G401.6 (cell line): ENCODE measurements at regions not wholly inside any gene's neighbourhood (a gene's known extent, or its start where the extent isn't known, plus 50 kb on each side); places are given as distances from the start of the nearest gene placed in this dataset.

Experiments
- FAIRE-seq: peaks from 2 replicates; lab custom pipeline; 2012; peaks lifted over from hg19 to GRCh38; lab: Jason Lieb, UNC

DNA sequence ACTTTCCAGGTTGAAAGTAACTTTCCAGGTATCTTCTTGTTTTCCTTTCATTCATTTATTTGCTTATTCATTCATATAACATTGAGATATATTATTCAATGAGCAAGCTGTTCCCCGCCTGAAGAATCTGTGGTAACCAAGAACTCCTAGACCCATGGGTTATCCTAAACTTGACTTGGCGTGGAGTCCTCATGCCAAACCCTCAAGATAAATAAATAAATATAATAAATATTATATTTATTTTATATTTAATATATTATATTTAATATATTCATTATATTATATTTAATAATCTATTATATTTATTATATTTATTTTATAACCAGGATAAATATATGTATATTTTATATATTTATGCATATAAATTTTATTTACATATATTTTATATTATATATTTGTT lies 674.8 kb downstream of the SUCLG1 start:
- peak; percentile 98 for FAIRE-seq

DNA sequence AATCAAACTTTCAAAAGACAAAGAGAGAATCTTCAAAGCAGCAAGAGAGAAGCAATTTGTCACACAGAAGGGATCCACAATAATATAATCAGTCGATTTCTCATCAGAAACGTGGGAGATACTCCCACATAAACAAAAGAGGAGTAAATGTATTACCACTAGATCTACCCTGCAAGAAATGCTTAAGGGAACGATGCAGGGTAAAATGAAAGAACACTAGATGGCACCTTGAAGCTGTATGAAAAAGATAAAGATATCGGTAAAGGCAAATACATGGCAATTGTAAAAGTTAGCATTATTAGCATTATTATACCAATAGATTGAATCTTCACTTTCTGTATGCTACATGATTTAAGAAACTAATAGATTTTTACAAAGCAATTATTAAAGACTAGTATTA lies 677.0 kb downstream of the SUCLG1 start:
- no peak for FAIRE-seq

DNA sequence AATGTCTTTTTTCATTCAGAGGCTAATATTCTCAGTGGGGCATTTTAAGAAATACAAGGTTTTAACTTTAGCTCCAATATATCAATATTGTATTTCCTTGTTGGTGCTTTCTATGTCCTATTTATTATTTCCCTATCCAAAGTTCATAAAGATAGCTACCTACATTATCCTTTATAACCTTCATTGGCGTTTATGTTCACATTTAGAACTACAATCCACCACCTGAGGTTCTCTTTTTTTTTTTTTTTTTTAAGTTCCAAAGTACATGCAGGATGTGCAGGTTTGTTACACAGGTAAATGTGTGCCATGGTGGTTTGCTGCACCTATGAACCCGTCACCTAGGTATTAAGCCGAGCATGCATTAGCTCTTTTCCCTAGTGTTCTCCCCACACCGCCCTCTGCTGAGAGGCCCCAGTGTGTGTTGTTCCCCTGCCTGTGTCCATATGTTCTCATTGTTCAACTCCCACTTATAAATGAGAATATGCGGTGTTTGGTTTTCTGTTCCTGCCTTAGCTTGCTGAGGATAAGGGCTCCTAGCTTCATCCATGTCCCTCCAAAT lies 694.6 kb downstream of the SUCLG1 start:
- FAIRE-seq: no peak

DNA sequence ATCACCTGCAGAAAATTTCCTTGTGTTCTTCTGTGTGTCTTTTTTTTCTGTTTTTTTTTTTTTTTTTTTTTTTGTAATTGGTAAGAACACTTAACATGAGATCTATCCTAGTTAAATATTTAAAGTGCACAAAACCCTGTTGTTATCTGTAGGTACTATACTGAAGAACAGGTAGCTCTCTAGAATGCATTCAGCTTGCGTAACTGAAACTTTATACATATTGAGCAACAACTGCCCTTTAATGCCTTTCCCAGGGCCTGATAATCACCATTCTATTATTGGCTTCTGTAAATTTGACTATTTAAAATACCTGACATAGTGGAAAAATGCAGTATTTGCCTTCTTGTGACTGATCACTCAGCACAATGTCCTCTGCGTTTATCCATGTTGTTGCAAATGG lies 701.8 kb downstream of the SUCLG1 start:
- FAIRE-seq: no peak

DNA sequence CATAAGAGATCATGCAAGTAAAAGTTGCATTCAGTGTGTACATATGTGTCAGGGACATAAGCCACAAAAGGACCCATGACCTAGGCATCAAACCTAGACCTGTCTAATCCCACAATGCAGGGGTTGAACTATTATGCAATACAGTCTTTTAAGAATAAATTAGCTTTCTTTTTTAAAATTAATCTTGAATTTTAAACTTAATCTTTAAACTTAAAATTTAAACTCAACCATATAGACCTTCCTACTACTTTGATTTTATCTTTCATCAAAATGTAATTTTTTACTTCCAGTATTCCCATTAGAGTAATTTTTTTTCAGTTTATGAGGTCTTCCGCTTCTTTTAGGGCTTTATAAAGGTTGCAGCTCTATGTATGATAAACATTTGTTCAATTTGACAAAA lies 702.9 kb downstream of the SUCLG1 start:
- no peak for FAIRE-seq

DNA sequence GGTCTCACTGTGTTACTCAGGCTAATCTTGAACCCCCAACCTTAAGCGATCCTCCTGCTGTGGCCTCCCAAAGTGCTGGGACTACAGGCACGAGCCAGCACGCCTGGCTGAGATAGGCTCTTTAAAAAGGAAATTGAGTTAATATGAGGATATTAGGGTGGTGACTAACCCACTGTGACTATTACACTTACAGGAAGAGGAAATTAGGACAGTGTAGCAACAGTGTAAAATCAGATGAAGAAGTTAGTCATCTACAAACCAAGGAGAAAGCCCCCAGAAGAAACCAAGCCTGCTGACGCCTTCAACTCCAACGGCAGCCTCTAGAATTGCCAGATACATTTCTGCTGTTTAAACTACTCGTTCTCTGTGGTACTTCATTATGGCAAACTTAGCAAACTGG lies 711.9 kb downstream of the SUCLG1 start:
- FAIRE-seq: no peak

- no peak for FAIRE-seq
These were observed 714.2 kb downstream of the SUCLG1 start for GRCh38 chr2:83744855-83745254.

GRCh38 chr2:83742117-83742782 lies 716.8 kb downstream of the SUCLG1 start:
- FAIRE-seq: no peak

DNA sequence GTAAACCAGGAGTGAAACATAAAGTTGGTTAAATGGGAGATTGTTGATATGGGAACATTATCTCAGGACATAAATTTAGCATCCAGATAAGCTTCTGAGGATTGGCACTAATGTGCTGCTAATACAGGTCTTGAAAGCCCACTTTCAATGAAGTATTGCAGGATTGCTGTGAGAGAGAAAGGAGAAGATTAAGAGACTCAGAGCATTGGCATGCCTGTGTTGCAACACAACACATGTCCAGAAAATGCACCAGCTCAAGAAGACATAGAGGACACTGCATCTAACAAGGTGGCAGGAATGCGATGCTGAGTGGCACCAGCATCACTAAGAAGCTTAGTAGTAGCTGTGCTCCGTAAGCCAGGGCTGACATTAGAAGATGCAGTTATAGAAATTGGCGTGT lies 728.9 kb downstream of the SUCLG1 start:
- no peak for FAIRE-seq

DNA sequence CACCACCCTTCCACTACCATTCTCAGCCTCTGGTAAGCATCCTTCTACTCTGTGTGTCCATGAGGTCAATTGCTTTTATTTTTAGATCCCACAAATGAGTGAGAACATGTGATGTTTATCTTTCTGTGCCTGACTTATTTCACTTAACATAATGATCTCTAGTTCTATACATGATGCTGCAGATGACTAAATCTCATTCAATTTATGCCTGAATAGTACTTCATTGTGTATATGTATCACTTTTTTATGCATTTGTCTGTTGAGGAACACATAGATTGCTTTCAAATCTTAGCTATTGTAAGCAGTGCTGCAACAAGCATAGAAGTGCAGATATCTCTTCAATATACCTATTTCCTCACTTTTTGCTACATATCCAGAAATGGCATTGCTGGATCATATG lies 733.3 kb downstream of the SUCLG1 start:
- FAIRE-seq: no peak

DNA sequence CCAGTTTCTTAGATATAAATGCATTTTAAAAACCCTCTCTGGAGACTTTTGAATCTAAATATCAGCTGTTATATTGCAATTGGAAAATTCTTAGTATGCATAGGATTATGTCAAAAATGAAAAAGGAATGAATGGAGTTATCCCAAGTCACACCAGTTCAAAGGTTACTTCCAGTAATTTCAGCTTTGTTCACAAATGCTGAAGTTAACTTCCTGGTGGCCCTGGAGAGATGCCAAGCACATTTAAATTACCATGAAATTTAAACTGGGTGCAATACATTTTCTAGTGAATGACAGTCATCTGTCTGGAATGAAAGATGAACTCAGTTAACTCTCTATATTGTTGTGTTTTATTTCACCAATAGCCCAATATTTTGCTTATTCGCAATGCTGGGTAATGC lies 753.9 kb downstream of the SUCLG1 start:
- FAIRE-seq: no peak

GRCh38 chr2:83703598-83703997 lies 755.5 kb downstream of the SUCLG1 start:
- no peak for FAIRE-seq

- FAIRE-seq: no peak
These were observed 762.2 kb downstream of the SUCLG1 start for GRCh38 chr2:83696838-83697237.

DNA sequence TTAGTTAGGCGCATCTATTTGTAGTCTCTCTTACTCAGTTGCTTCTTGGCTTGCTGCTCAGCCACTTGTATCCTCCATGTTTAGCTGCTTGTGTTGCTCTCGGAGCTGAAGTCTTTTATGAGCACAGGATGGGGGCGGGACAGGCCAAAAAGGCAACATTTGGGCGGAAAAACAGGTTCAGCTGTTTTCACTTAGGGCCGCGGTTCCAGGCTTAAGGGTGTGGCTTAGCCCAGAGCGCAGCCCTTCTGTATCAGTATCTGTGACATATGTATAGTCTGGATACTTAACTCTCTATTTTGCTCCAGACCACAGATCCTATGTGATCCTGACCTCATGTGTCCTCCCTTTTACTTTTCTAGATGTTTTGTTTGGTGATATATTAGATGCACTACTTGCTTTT lies 763.5 kb downstream of the SUCLG1 start:
- no peak for FAIRE-seq

GRCh38 chr2:83695037-83695436 lies 764.0 kb downstream of the SUCLG1 start:
- FAIRE-seq: no peak

DNA sequence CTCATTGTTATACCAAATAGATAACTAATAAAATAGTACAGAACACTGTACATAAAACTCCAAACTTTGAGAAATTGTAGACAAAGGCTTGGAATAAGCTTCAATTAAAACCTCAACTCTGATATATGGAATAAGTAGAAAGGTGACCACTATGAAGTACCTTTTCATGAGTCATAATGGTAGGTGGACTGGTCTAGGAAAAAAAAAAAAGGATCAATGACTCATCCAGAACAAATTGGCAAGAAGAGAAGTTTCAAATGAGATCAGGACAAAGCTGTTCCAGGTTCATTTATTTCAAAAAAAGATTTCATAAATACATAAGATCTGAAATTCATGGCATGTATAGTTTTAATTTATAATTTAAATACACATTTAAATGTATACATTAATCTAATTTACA lies 769.7 kb downstream of the SUCLG1 start:
- FAIRE-seq: no peak

GRCh38 chr2:83686863-83687262 lies 772.2 kb downstream of the SUCLG1 start:
- no peak for FAIRE-seq

DNA sequence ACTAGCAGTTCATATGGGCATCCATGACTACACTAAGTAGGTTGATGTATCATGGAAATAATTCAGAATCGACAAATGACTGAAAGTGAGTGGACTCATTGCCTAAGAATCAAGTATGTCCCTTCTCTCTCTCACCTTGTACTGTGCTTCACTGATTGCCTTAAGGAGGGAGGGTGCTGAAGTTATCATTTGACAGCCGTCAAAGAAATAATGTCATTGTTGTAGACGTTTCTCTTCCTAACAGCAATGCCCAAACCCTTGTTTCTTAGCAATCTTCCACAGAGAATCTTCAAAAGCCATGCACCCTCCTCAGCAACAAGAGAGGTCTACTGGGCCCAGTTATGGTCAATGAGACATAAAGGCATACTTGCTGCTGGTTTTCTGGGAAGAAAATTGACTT lies 785.0 kb downstream of the SUCLG1 start:
- no peak for FAIRE-seq

DNA sequence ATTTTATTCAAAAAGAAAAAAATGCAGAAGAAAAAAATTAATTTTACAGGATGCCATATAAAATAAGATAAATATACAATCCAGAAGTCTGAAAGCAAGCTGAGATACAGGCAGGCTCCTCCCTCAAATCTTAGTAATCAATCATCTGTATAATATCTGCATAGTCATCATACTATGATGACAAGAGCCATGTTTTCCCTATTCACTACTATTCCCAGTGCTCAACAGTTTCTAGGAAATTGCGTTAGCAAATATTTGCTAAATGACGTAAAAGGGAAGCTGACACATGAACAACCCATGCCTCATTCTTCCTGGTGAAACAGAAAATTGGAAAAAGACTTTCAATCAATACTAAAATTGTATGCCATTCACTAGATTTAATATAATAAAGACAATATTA lies 793.2 kb downstream of the SUCLG1 start:
- FAIRE-seq: no peak

- no peak for FAIRE-seq
These were observed 793.9 kb downstream of the SUCLG1 start for GRCh38 chr2:83665154-83665553.

- FAIRE-seq: no peak
These were observed 797.4 kb downstream of the SUCLG1 start for GRCh38 chr2:83661711-83662110.

GRCh38 chr2:83654091-83654611 lies 804.9 kb downstream of the SUCLG1 start:
- FAIRE-seq: no peak

DNA sequence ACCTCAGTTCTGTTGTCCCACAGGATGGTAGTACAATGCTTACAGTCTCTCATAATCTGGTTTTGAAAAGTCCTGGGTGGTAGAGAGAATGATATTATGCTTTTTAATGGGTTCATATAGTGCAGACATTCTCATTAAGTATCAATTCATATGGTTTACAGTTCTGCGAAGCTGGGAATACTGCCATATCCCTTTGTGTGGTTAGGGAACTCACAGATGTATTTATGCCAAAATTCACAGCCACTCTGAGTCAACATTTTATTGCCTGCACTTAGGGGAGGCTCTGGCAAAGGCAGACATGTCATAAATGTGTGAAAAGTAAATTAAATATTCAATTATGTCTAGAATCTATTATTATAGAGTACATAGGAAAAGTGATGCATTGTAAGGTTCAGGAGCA lies 808.2 kb downstream of the SUCLG1 start:
- FAIRE-seq: no peak

GRCh38 chr2:83650161-83650560 lies 808.9 kb downstream of the SUCLG1 start:
- FAIRE-seq: no peak
